ENCODE measurements at regions not wholly inside any gene's neighbourhood (a gene's known extent, or its start where the extent isn't known, plus 50 kb on each side); places are given as distances from the start of the nearest gene placed in this dataset.
"Not testable (repeated sequence)": the region's sequence is repeated elsewhere in the genome, so short reads cannot be mapped to it uniquely, and the experiment has no call there.

GRCh38 chr7:65193334-65194058 is 180.2 kb upstream of the ZNF92 start:
- H3K27me3 Mint-ChIP-seq; intact Hi-C loops (cut with micrococcal nuclease); H3K9me3 ChIP-seq (ENCODE audit: control extremely low read depth in 1 of 3, control insufficient read depth in 2 of 3, insufficient read depth in 1 of 3, low read length in 2 of 3); CTCF ChIA-PET; H3K27me3 ChIP-seq (replicated peaks in 1 of 4; ENCODE audit: control extremely low read depth in 1 of 4, control insufficient read depth in 3 of 4, insufficient read depth in 4 of 4, low read length in 3 of 4); H3K4me3 ChIP-seq (ENCODE audit: control extremely low read depth in 1 of 5, extremely low read depth in 1 of 5, insufficient read depth in 1 of 5, low read depth in 2 of 5, low read length in 4 of 5); H3K27ac ChIP-seq (ENCODE audit: low read length in 2 of 2); H3K4me1 ChIP-seq (ENCODE audit: control insufficient read depth in 2 of 2, insufficient read depth in 2 of 2, low read length in 2 of 2); DNase-seq; H3K36me3 ChIP-seq (replicated peaks in 1 of 2; ENCODE audit: control extremely low read depth in 1 of 2, control insufficient read depth in 1 of 2, extremely low read depth in 1 of 2, insufficient read depth in 2 of 2, low read length in 1 of 2); H4K20me1 ChIP-seq (ENCODE audit: control insufficient read depth, insufficient read depth, low read length, poor library complexity, severe bottlenecking); H3K79me2 ChIP-seq (ENCODE audit: control insufficient read depth, insufficient read depth, low read length); H3K27ac Mint-ChIP-seq; POLR2A ChIA-PET; H3K4me2 ChIP-seq (replicated peaks; ENCODE audit: low read depth, low read length, poor library complexity, severe bottlenecking); H2AFZ ChIP-seq (ENCODE audit: insufficient read depth, low read depth, low read length, poor library complexity, severe bottlenecking); ATAC-seq (ENCODE audit: low read depth); H3K9me3 Mint-ChIP-seq (ENCODE audit: insufficient read depth); H3K9ac ChIP-seq (ENCODE audit: low read length); H3K4me1 Mint-ChIP-seq; H3K4me3 Mint-ChIP-seq: not testable (repeated sequence)
- WGBS (ENCODE audit: insufficient coverage): no CpG with 5 or more reads among the region's 8 CpGs

- intact Hi-C loops (cut with micrococcal nuclease); H3K4me3 ChIP-seq (ENCODE audit: control extremely low read depth in 1 of 5, extremely low read depth in 1 of 5, insufficient read depth in 1 of 5, low read depth in 2 of 5, low read length in 4 of 5); H3K9ac ChIP-seq (ENCODE audit: low read length); CTCF ChIA-PET; H3K4me1 Mint-ChIP-seq; H3K27me3 ChIP-seq (replicated peaks in 1 of 4; ENCODE audit: control extremely low read depth in 1 of 4, control insufficient read depth in 3 of 4, insufficient read depth in 4 of 4, low read length in 3 of 4); H3K79me2 ChIP-seq (ENCODE audit: control insufficient read depth, insufficient read depth, low read length); DNase-seq; H4K20me1 ChIP-seq (ENCODE audit: control insufficient read depth, insufficient read depth, low read length, poor library complexity, severe bottlenecking); H3K4me2 ChIP-seq (replicated peaks; ENCODE audit: low read depth, low read length, poor library complexity, severe bottlenecking); ATAC-seq (ENCODE audit: low read depth); H3K4me3 Mint-ChIP-seq; H3K9me3 Mint-ChIP-seq (ENCODE audit: insufficient read depth); H3K9me3 ChIP-seq (ENCODE audit: control extremely low read depth in 1 of 3, control insufficient read depth in 2 of 3, insufficient read depth in 1 of 3, low read length in 2 of 3); H3K27me3 Mint-ChIP-seq; POLR2A ChIA-PET; H3K36me3 ChIP-seq (replicated peaks in 1 of 2; ENCODE audit: control extremely low read depth in 1 of 2, control insufficient read depth in 1 of 2, extremely low read depth in 1 of 2, insufficient read depth in 2 of 2, low read length in 1 of 2); H3K27ac ChIP-seq (ENCODE audit: low read length in 2 of 2); H3K4me1 ChIP-seq (ENCODE audit: control insufficient read depth in 2 of 2, insufficient read depth in 2 of 2, low read length in 2 of 2); H2AFZ ChIP-seq (ENCODE audit: insufficient read depth, low read depth, low read length, poor library complexity, severe bottlenecking); H3K27ac Mint-ChIP-seq: not testable (repeated sequence)
- no CpG with 5 or more reads among the region's 5 CpGs for WGBS (ENCODE audit: insufficient coverage)
These were observed 170.6 kb upstream of the ERV3-1 start for GRCh38 chr7:65177041-65177440.

- intact Hi-C loops (cut with micrococcal nuclease); H3K9me3 ChIP-seq (ENCODE audit: control extremely low read depth in 1 of 3, control insufficient read depth in 2 of 3, insufficient read depth in 1 of 3, low read length in 2 of 3); H3K9ac ChIP-seq (ENCODE audit: low read length); H3K79me2 ChIP-seq (ENCODE audit: control insufficient read depth, insufficient read depth, low read length); H3K27ac ChIP-seq (ENCODE audit: low read length in 2 of 2); POLR2A ChIA-PET; DNase-seq; H3K27me3 Mint-ChIP-seq; H3K4me3 ChIP-seq (ENCODE audit: control extremely low read depth in 1 of 5, extremely low read depth in 1 of 5, insufficient read depth in 1 of 5, low read depth in 2 of 5, low read length in 4 of 5); H3K4me1 Mint-ChIP-seq; H3K9me3 Mint-ChIP-seq (ENCODE audit: insufficient read depth); H3K36me3 ChIP-seq (replicated peaks in 1 of 2; ENCODE audit: control extremely low read depth in 1 of 2, control insufficient read depth in 1 of 2, extremely low read depth in 1 of 2, insufficient read depth in 2 of 2, low read length in 1 of 2); H3K4me3 Mint-ChIP-seq; H3K4me2 ChIP-seq (replicated peaks; ENCODE audit: low read depth, low read length, poor library complexity, severe bottlenecking); H3K4me1 ChIP-seq (ENCODE audit: control insufficient read depth in 2 of 2, insufficient read depth in 2 of 2, low read length in 2 of 2); H3K27me3 ChIP-seq (replicated peaks in 1 of 4; ENCODE audit: control extremely low read depth in 1 of 4, control insufficient read depth in 3 of 4, insufficient read depth in 4 of 4, low read length in 3 of 4); H4K20me1 ChIP-seq (ENCODE audit: control insufficient read depth, insufficient read depth, low read length, poor library complexity, severe bottlenecking); ATAC-seq (ENCODE audit: low read depth); H2AFZ ChIP-seq (ENCODE audit: insufficient read depth, low read depth, low read length, poor library complexity, severe bottlenecking); CTCF ChIA-PET; H3K27ac Mint-ChIP-seq: not testable (repeated sequence)
- WGBS (ENCODE audit: insufficient coverage): no CpG with 5 or more reads among the region's 3 CpGs
These were observed 143.6 kb upstream of the ERV3-1 start for GRCh38 chr7:65150105-65150504.

- H3K4me3 ChIP-seq (ENCODE audit: control extremely low read depth in 1 of 5, extremely low read depth in 1 of 5, insufficient read depth in 1 of 5, low read depth in 2 of 5, low read length in 4 of 5); H3K27me3 ChIP-seq (replicated peaks in 1 of 4; ENCODE audit: control extremely low read depth in 1 of 4, control insufficient read depth in 3 of 4, insufficient read depth in 4 of 4, low read length in 3 of 4); H3K27ac Mint-ChIP-seq; H3K9ac ChIP-seq (ENCODE audit: low read length); H3K79me2 ChIP-seq (ENCODE audit: control insufficient read depth, insufficient read depth, low read length); H3K4me1 Mint-ChIP-seq; H2AFZ ChIP-seq (ENCODE audit: insufficient read depth, low read depth, low read length, poor library complexity, severe bottlenecking); H3K36me3 ChIP-seq (replicated peaks in 1 of 2; ENCODE audit: control extremely low read depth in 1 of 2, control insufficient read depth in 1 of 2, extremely low read depth in 1 of 2, insufficient read depth in 2 of 2, low read length in 1 of 2); CTCF ChIA-PET; H3K9me3 ChIP-seq (ENCODE audit: control extremely low read depth in 1 of 3, control insufficient read depth in 2 of 3, insufficient read depth in 1 of 3, low read length in 2 of 3); intact Hi-C loops (cut with micrococcal nuclease); H3K4me2 ChIP-seq (replicated peaks; ENCODE audit: low read depth, low read length, poor library complexity, severe bottlenecking); H3K27me3 Mint-ChIP-seq; DNase-seq; ATAC-seq (ENCODE audit: low read depth); POLR2A ChIA-PET; H4K20me1 ChIP-seq (ENCODE audit: control insufficient read depth, insufficient read depth, low read length, poor library complexity, severe bottlenecking); H3K4me1 ChIP-seq (ENCODE audit: control insufficient read depth in 2 of 2, insufficient read depth in 2 of 2, low read length in 2 of 2); H3K4me3 Mint-ChIP-seq; H3K9me3 Mint-ChIP-seq (ENCODE audit: insufficient read depth); H3K27ac ChIP-seq (ENCODE audit: low read length in 2 of 2): not testable (repeated sequence)
- no CpG with 5 or more reads among the region's 2 CpGs for WGBS (ENCODE audit: insufficient coverage)
These were observed 139.8 kb upstream of the ERV3-1 start for GRCh38 chr7:65146118-65146914.

Data from B cell (primary cell).